GM19467 (cell line): ENCODE measurements at regions not wholly inside any gene's neighbourhood (a gene's known extent, or its start where the extent isn't known, plus 50 kb on each side); places are given as distances from the start of the nearest gene placed in this dataset.

ENCODE experiments used
- ATAC-seq: cut with Tn5 transposase; IDR thresholded peaks from one replicate; pipeline ENCODE4 v1.9.1; 2021; ENCODE audit warnings: mild to moderate bottlenecking, moderate library complexity; ENCODE audit not compliant: unreplicated experiment

- no peak for ATAC-seq
Observed at GRCh38 chr5:133668458-133668857, 56.1 kb upstream of the FSTL4 start.

- no peak for ATAC-seq
Observed at GRCh38 chr5:133667217-133667616, 54.9 kb upstream of the FSTL4 start.

GRCh38 chr5:133665571-133665970 lies 53.2 kb upstream of the FSTL4 start:
- ATAC-seq, result no peak

- no peak for ATAC-seq
Observed at GRCh38 chr5:133664422-133664821, 52.1 kb upstream of the FSTL4 start.

GRCh38 chr5:133663397-133664054 lies 51.2 kb upstream of the FSTL4 start:
- ATAC-seq, result no peak

- no peak for ATAC-seq
Observed at GRCh38 chr5:133662578-133662977, 50.2 kb upstream of the FSTL4 start.
